ENCODE measurements at regions not wholly inside any gene's neighbourhood (a gene's known extent, or its start where the extent isn't known, plus 50 kb on each side); places are given as distances from the start of the nearest gene placed in this dataset.

DNA sequence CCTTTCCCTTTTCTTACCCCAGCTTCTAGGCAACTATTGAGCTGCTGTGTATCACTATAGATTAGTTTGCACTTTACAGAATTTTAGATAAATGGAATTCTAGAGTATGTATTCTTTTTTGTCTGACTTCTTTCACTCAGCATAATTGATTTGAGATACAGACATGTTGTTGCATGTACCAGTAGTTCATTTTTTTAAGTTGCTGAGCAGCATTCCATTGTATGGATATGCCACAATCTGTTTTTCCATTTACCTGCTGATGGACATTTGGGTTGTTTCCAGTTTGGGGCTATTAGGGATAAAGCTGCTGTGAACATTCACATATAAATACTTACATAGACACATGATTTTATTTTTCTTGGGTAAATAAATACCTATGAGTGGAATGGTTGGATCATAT lies 135.7 kb downstream of the IGF1 start:
- intact Hi-C loops (cut with DNase I), result no loop called here

DNA sequence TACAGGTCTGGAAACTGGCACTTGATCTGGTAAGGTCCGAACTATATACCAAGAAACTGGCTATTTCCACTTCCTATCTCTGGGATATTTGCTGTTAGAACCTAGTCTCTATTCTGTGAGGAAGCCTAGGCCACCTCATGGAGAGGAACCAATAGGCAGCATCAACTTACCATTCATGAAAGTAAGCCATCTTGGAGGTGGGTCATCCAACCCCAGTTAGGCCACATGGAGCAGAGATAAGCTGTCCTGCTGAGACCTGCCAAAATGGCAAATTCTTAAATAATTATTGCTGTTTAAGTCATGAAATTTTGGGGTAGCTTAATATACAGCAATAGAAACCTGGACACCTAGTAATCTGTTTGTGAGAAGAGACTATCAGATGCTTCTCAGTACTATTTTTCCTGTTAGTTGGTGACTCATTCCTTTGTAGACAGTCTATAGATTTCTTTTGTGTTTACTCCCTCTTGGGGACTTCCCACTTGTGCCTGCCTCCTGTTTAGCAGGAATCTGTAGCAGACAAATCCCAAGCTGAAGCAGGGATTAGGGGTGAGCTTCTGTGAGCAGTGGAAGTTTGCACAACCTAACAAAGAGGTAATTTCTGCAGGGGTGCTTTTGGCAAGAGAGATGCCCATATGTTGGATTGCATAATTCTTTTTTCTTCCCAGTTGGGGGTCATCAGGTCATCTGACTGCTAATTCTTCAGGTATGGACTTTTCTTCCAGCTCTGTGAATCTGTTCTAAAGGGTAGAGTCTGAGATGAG lies 136.8 kb downstream of the IGF1 start:
- intact Hi-C loops (cut with DNase I), result no loop called here
- DNase-seq, result no peak
- Histone ChIP-seq H3K4me3 (no peak overlapping the region), H3K4me1 (peaks cover 0 to 6% (median 0%) of the 10 kb centered on the region in 3 donors), H3K9me3 (no peaks in the 10 kb centered on the region), H3K27me3 (peaks cover 0 to 6% (median 0%) of the 10 kb centered on the region in 4 donors), H3K27ac (no peak overlapping the region), H3K36me3 (no peaks in the 10 kb centered on the region)
- 75 to 100% methylated on average over 1 of the region's 1 CpG for WGBS, 2 donors
- TF ChIP-seq, protein P1, sequence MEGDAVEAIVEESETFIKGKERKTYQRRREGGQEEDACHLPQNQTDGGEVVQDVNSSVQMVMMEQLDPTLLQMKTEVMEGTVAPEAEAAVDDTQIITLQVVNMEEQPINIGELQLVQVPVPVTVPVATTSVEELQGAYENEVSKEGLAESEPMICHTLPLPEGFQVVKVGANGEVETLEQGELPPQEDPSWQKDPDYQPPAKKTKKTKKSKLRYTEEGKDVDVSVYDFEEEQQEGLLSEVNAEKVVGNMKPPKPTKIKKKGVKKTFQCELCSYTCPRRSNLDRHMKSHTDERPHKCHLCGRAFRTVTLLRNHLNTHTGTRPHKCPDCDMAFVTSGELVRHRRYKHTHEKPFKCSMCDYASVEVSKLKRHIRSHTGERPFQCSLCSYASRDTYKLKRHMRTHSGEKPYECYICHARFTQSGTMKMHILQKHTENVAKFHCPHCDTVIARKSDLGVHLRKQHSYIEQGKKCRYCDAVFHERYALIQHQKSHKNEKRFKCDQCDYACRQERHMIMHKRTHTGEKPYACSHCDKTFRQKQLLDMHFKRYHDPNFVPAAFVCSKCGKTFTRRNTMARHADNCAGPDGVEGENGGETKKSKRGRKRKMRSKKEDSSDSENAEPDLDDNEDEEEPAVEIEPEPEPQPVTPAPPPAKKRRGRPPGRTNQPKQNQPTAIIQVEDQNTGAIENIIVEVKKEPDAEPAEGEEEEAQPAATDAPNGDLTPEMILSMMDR (IDR thresholded peaks at IDR 0.05), result no peak
- TF ChIP-seq POLR2A (IDR thresholded peaks at IDR 0.05), result no peak

More for the DNA sequence above, 135.7 kb downstream of the IGF1 start:
- H3K4me1 ChIP-seq, result peaks cover 0 to 6% (median 0%) of the 10 kb centered on the region in 3 donors
- peaks cover 0 to 6% (median 0%) of the 10 kb centered on the region in 4 donors for H3K27me3 ChIP-seq
- no peaks in the 10 kb centered on the region for H3K36me3 ChIP-seq
- TF ChIP-seq, protein P1 (IDR thresholded peaks at IDR 0.05), result no peak
- no peak for TF ChIP-seq POLR2A (IDR thresholded peaks at IDR 0.05)
- DNase-seq, result no peak
- H3K4me3 ChIP-seq, result no peak overlapping the region
- H3K27ac ChIP-seq, result no peak overlapping the region
- H3K9me3 ChIP-seq, result no peaks in the 10 kb centered on the region

DNA sequence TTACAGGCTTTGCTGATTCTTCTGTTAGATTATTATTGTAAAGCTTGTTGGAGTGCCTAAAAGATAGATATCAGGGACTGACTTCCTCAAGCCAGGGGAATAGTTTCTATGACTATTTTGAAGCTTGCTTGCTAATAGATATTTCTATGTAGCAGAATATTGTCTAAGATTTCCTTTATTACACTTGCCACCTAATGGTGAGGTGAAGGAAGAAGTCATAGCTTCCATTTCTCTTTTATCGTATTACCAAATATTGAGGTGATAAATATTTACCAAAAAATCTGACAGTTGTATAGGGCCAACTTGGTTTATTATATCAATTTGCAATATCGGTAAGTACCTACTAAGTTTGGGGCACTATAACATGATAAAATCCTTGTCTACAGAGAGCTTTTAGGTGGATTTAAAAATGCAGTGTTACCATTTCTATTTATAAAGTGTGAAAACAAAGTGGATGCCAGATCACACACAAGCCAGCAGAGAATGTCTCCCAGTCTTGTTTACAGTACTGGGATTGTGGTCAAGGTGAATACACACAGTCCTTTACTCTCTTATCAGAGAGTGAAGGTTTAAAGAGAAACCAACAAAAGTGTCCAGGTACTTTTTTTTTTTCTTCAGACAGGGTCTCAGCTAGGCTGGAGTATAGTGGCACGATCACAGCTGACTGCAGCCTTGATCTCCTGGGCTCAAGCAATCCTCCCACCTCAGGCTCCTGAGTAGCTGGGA lies 137.9 kb downstream of the IGF1 start:
- H3K27me3 ChIP-seq, result peaks cover 0 to 6% (median 0%) of the 10 kb centered on the region in 4 donors
- peaks cover 0 to 1% (median 0%) of the 10 kb centered on the region in 3 donors for H3K4me1 ChIP-seq
- no peak overlapping the region for H3K4me3 ChIP-seq
- no peaks in the 10 kb centered on the region for H3K36me3 ChIP-seq
- no peak overlapping the region for H3K27ac ChIP-seq
- intact Hi-C loops (cut with DNase I), result no loop called here
- no peak for DNase-seq
- H3K9me3 ChIP-seq, result no peaks in the 10 kb centered on the region
- no peak for TF ChIP-seq POLR2A (IDR thresholded peaks at IDR 0.05)
- TF ChIP-seq, protein P1 (IDR thresholded peaks at IDR 0.05), result no peak
- WGBS, 2 donors, result 82 to 97% methylated on average over 3 of the region's 3 CpGs

DNA sequence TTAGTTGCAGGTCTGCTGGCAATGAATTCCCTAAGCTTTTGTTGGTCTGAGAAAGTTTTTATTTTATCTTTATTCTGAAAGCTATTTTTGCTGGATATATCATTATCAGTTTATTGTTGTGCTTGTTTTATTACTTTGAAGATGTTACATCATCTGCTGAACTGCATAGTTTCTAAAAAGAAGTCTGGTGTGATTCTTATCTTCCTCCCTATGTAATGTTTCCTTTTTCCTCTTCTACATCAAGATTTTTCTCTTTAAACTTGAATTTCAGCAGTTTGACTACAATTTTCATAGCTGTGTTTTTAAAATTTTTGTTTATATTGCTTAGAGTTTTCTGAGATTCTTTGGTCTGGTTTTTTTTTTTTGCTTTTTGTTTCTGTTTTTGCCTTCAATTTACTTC lies 137.1 kb upstream of the PMCH start:
- Histone ChIP-seq H3K27me3 (no peaks in the 10 kb centered on the region), H3K4me3 (no peak overlapping the region), H3K4me1 (no peaks in the 10 kb centered on the region), H3K27ac (no peak overlapping the region), H3K36me3 (no peaks in the 10 kb centered on the region), H3K9me3 (no peaks in the 10 kb centered on the region)
- intact Hi-C loops (cut with DNase I), result no loop called here
- TF ChIP-seq, protein P1 (IDR thresholded peaks at IDR 0.05), result no peak
- TF ChIP-seq POLR2A (IDR thresholded peaks at IDR 0.05), result no peak
- no peak for DNase-seq

DNA sequence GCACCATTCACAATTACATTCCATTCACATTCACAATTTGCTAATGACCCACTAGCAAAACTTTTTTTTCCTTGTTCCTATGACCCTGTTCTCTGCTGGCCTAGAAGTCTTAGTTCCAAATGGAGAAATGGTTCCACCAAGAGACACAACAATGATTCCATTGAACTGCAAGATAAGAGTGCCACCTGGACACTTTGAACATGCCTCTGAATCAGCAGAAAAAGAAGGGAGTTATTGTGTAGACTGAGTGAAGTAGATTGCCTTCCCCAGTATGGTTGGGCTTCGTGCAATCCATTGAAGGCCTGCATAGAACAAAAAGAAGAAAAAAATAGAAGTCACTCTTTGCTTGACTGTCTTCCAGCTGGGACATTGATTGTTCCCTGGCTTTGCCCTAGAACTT lies 133.8 kb upstream of the PMCH start:
- Histone ChIP-seq H3K4me1 (no peaks in the 10 kb centered on the region), H3K27me3 (no peaks in the 10 kb centered on the region), H3K36me3 (no peaks in the 10 kb centered on the region), H3K4me3 (no peak overlapping the region), H3K27ac (no peak overlapping the region), H3K9me3 (no peaks in the 10 kb centered on the region)
- 60 to 63% methylated on average over 1 of the region's 1 CpG for WGBS, 2 donors
- TF ChIP-seq POLR2A (IDR thresholded peaks at IDR 0.05), result no peak
- TF ChIP-seq, protein P1 (IDR thresholded peaks at IDR 0.05), result no peak
- DNase-seq, result no peak
- intact Hi-C loops (cut with DNase I), result no loop called here
